HG03196 (cell line): ENCODE measurements at regions not wholly inside any gene's neighbourhood (a gene's known extent, or its start where the extent isn't known, plus 50 kb on each side); places are given as distances from the start of the nearest gene placed in this dataset.
A peak's percentile ranks its signal among the peaks of the same experiment; 100 is the strongest.
"Not testable (repeated sequence)": the region's sequence is repeated elsewhere in the genome, so short reads cannot be mapped to it uniquely, and the experiment has no call there.

Experiments used
- ATAC-seq: cut with Tn5 transposase; IDR thresholded peaks from one replicate; pipeline ENCODE4 v1.9.1; 2021; ENCODE audit not compliant: unreplicated experiment

- no peak for ATAC-seq
Observed at GRCh38 chr5:50898966-50899365, 232.5 kb downstream of the PARP8 start.

DNA sequence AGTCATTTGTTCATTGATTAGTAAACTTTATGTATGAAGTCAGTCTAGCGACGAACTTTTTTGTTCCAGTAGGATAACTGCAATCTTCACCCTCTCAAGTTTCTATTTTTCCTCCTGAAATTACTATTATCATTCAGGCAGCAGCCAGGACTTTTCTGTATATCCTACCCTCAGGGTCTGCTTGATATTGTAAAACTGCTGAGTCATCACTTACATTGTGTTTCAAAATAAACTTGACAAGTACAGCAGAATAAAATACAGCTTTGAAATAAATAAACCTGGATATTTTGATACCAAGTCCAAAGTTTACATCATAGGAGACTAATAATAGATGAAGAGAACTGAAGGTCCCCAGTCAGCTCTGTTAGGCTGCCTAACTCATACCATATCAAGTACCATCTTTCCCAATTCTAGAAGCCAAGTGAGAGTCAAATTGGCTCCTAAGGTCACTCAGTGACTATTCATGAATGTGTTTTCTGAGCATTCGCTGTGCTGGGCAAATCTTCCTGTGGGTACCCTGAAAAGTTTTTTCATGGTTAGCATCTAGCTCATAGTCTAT, 234.6 kb downstream of the PARP8 start:
- ATAC-seq = no peak

- ATAC-seq = no peak
Observed at GRCh38 chr5:50903651-50904050, 237.2 kb downstream of the PARP8 start.

DNA sequence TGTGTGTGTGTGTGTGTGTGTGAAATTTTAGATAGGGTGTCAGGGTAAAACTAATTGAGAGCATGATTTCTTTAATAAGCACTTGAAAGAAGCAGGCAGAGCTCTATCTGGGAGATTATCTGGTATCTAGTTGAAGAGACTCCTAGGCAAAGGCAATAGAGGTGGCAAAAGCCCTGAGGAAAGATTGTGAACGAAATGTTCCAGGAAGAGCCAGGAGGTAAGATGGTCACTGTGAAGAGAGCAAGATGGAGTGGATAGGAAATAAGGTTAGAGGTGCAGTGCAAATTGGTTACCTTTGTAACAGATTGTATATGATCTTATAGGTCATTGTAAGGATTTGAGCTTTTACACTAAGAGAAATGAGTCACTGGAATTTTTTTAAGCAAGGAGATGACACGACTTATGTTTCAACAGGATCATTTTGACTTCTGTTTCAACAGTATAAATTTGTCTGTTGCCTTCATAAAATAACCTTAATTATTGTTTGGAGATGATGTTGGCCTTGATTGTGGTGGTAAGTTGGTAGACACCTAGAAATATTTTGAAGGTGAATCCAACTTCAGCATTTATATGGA, 239.6 kb downstream of the PARP8 start:
- no peak for ATAC-seq

- not testable (repeated sequence) for ATAC-seq
Observed at GRCh38 chr5:50920160-50920559, 253.7 kb downstream of the PARP8 start.

- no peak for ATAC-seq
Observed at GRCh38 chr5:50921366-50922133, 255.1 kb downstream of the PARP8 start.

DNA sequence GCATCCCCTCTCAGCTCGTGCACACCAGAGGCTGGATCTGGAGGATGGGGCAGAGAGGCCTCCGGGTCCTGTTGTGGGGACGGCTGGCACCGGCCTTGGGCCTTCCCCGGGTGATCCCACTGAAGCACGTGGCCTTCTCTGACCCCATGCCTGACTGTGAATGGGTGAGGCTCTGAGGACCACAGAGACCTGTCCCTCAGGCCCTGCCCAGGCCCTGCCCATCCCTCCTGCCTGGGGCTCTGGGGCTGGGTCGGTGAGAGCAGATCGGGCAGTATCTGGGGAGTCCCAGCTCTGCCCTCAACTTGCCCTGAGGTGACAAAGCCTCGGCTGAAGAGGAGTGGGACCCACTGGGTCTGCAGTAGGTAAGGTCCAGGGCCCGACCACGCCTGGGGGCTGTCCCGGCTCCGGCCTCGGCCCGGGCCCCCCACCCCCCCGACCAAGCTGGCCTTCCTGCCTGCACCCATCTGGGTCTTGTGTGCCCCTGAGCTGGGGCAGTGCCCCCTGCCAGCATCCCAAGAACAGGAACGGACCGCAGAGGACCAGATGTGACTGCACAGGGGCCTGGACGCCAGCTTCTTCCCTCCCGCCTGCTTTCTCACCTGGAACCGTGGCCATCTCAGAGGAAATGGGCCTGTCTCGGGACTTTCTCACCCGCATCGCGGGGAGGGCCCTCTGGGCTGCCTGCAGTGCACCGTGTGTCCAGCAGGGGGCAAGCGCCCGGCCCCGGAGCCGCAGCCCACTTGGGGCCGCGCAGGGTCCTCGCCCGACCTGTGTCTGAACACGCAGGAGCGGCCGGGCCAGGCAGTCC, 255.9 kb downstream of the PARP8 start:
- ATAC-seq = not testable (repeated sequence)

DNA sequence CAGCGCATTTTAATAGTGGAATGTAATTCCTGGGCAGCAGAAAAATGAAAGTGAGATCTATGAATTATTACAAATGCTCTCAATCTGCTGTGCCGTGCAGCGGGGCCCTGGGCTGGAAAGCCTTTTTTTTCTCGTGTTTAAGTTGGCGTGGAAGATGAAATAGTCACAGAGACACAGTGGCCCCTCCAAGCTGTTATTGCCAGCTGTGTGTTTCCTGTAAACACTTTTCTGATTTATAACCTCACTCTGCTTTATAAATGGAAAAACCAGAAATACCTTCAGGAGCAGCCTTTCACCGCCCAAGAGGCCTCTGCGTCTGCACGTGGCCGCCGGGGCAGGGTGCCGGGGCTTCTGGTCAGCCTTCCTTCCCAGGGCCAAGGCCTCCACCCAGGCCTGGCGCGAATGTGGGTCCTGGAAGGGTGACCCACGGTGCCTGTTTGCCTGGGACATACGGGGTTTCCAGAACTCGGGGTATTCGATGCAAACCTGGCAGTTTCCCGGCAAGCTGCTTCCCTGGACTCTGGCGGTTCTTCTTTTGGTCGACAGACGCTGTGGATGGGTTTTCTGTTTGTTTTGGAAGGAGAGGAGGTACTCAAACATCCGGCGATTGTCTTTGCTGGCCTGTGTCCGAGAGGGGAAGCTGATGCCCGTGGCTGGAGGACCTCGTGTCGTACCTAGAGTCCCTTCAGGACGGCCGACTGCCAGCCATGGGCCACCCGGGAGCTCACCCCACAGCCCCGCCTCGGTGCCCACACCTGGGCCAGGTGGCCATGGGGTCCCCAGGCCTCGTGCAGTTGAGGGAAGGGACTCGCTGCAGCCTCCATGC, 256.7 kb downstream of the PARP8 start:
- ATAC-seq = no peak

- no peak for ATAC-seq
Observed at GRCh38 chr5:50923768-50924494, 257.5 kb downstream of the PARP8 start.

GRCh38 chr5:50927953-50928352, 261.5 kb downstream of the PARP8 start:
- no peak for ATAC-seq

GRCh38 chr5:50929174-50929573, 262.7 kb downstream of the PARP8 start:
- no peak for ATAC-seq

- no peak for ATAC-seq
Observed at GRCh38 chr5:50934343-50934742, 267.9 kb downstream of the PARP8 start.

DNA sequence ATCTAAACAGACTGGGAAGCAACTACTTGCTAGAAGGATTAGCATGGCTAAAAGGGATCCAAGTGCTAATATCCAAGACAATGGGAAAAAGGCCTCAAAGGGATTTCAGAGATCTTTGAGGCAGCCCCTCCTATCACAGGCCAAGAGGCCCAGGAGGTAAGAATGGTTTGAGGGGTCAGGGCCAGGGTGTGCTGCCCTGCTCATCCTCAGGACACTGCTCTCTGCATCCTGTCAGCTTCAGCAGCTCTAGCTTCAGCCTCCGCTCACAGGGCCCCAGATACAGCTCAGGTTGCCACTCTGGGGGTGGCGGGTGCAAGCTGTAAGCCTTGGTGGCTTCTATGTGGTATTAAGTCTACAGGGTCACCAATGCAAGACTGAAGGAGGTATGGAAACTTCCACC, 278.7 kb downstream of the PARP8 start:
- no peak for ATAC-seq

DNA sequence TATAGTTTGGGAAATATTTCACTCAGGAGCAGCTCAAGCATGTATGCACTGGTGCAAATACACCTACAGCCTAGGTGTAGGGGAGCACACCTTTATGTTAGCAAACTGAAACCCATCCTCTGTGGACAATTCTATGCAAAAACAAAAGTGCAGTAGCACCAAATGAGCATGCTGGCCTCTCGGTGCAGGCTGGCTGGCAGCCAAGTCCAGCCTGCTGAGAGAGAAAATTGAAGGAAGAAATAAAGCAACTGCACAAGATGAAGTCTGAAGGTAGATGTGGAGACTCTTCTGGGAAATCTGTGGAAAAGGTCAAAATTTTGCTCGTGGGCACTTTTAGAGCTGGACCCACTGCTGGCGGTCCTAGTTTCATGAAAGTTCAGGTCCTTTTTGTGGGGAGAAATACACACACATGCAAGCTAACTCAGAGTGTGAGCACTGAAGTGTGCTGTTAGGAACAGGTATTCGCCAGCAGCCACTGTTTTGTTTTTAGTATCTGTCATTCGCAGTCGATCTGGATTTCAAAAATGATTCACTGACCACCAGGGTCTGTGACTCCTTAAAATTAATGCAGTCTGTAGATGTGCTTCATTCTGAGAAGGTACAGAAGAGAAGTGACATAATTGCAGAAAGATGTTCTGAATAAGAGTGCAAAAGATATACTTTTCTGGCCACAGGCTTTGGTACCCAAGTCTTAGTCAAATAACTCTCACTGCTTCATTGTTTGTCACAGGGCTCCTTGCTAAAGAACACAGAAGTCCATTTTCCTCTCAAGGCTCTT, 281.7 kb downstream of the PARP8 start:
- ATAC-seq = no peak

DNA sequence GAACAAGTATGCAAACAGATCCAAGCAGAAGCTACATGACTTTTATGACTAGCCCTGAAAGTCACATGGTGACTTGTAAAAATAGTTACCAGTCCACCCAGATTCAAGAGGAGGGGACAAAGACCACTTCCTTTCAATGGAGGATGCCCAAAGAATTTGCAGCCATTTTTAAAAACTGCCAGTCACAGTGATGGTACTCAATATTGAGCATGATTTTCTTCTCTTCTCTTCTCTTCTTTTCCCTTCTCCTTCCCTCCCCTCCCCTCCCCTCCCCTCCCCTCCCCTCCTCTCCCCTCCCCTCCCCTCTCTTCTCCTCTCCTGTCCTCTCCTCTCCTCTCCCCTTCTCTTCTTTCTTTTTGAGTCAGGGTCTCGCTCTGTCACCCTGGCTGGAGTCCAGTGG, 286.9 kb downstream of the PARP8 start:
- ATAC-seq = no peak

GRCh38 chr5:50958852-50959457, 292.5 kb downstream of the PARP8 start:
- ATAC-seq = no peak

DNA sequence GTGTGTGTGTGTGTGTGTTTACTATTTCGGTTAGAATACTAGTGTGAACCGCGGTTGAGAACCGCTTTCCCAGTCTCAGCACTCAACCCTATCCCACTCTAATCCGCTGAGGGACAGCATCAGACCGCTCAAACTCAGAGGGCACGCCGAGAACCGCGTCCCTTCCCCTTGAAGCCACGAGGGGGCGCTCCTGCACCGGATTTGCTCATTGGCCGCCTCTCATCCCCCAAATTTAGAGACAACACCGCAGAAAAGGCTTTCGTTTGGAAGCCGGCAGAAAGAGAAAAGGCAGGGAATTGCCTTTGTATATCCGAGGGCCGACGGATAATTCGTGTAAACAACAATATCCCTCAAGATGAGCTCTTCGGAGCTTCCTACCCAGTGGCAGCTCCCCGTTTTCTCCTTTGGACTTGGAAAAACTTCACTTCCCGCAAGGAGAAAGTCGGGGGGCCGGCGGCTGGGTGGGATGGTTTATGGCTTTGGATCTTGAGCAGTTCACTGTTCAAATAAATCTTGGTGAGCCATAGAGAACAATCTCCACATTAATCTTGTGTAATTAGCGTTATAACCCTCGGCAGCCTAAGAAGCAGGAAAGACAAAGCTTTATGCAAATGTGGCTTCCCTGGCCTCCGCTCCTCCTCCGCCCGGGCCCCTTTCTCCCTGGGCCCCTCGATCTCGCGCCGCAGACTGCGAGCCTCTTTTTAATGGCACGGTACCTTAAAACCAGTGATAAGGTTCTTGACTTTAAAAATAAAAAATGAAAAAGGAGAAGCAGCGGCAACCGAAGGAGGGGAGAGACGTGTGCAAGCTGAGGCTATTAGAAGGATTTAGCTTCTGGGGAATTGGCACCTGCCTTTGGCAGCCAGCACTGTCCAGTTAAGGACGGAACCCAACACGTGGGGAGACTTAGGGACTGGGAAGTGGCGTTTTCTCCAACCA, 296.8 kb downstream of the PARP8 start:
- peak; percentile 85 for ATAC-seq
